Ovary (tissue), 3 donors: ENCODE measurements at regions not wholly inside any gene's neighbourhood (a gene's known extent, or its start where the extent isn't known, plus 50 kb on each side); places are given as distances from the start of the nearest gene placed in this dataset.

Experiments
- EP300 ChIP-seq: sonication (generic); formaldehyde crosslinking; IDR thresholded peaks from one replicate; pipeline ENCODE4 v1.6.1; 2017; ENCODE audit warnings: antibody characterized with exemption
- TF ChIP-seq, protein P1 (sequence below), 3 donors: fragments of 450-650 bp in 2 of 3; fragments of 200-600 bp in 1 of 3; IDR thresholded peaks; one replicate each; pipeline versions ENCODE4 v1.5.1 to v1.8.0; 2016 to 2022; ENCODE audit warnings: antibody characterized with exemption in 3 of 3, mild to moderate bottlenecking in 1 of 3
- donor health status: DM: no; HTN: no; CAD: no.

DNA sequence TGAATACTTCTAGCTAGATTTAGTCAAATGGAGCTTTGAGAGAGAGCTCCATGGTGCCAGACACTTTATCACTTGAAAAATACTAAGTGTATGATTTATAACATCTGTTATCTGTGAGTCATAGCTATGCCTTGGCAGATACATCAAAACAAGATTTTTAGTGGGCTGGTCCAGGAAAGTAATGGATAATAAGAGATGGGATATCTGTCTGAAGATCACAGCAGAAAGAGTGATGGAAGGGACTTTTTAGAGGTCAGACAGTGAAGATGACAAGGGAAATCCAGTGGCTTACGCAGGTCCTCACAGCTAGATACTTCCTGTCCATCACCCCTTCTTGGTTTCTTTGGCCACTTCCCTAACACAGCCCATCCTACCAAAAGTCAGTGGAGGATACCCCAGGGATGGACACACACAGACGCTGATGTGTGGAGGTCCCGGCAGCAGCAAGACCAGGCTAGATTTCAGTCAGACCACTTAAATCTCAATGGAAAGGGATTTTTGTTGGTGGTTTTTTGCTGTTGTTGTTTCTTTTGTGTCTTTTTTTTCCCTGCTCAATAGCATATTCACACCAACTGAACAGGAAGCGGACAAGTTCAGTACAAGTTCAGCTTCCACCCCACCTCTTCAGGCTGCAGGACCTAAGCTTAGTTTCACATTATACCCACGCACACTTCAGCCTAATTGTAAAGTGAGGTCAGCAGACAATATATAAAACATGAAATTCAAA, 209.3 kb downstream of the ALDH8A1 start:
- TF ChIP-seq, protein P1, sequence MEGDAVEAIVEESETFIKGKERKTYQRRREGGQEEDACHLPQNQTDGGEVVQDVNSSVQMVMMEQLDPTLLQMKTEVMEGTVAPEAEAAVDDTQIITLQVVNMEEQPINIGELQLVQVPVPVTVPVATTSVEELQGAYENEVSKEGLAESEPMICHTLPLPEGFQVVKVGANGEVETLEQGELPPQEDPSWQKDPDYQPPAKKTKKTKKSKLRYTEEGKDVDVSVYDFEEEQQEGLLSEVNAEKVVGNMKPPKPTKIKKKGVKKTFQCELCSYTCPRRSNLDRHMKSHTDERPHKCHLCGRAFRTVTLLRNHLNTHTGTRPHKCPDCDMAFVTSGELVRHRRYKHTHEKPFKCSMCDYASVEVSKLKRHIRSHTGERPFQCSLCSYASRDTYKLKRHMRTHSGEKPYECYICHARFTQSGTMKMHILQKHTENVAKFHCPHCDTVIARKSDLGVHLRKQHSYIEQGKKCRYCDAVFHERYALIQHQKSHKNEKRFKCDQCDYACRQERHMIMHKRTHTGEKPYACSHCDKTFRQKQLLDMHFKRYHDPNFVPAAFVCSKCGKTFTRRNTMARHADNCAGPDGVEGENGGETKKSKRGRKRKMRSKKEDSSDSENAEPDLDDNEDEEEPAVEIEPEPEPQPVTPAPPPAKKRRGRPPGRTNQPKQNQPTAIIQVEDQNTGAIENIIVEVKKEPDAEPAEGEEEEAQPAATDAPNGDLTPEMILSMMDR (IDR thresholded peaks at IDR 0.05), result no peak
- TF ChIP-seq EP300, result no peak
